MM.1S (cell line): ENCODE measurements at regions not wholly inside any gene's neighbourhood (a gene's known extent, or its start where the extent isn't known, plus 50 kb on each side); places are given as distances from the start of the nearest gene placed in this dataset.
A peak's percentile ranks its signal among the peaks of the same experiment; 100 is the strongest.

Experiments
- DNase-seq: peaks from one replicate; pipeline ENCODE4 v3.0.0-alpha.2; 2015
- H2AFZ ChIP-seq: fragments of 300-600 bp; sonication (generic); 2 replicates; pipeline ENCODE4 v1.6.0; 2016; ENCODE audit warnings: antibody characterized with exemption, low read length
- H3F3A ChIP-seq: fragments of 300-600 bp; sonication (generic); 2 replicates; pipeline ENCODE4 v1.6.1; 2016; ENCODE audit warnings: mild to moderate bottlenecking, antibody characterized with exemption, low read length, moderate library complexity, mixed read lengths; ENCODE audit not compliant: insufficient read depth
- H3K27ac ChIP-seq: fragments of 300-600 bp; sonication (generic); 2 replicates; pipeline ENCODE4 v1.5.1; 2016; ENCODE audit warnings: mild to moderate bottlenecking, low read length
- H3K27me3 ChIP-seq: fragments of 300-600 bp; sonication (generic); replicated peaks from 2 replicates; pipeline ENCODE4 v1.6.0; 2016; ENCODE audit warnings: low read length; ENCODE audit not compliant: insufficient read depth
- H3K36me3 ChIP-seq: fragments of 300-600 bp; sonication (generic); replicated peaks from 2 replicates; pipeline ENCODE4 v1.6.1; 2016; ENCODE audit warnings: mild to moderate bottlenecking, low read length, mixed read lengths; ENCODE audit not compliant: insufficient read depth
- H3K4me1 ChIP-seq: fragments of 300-600 bp; sonication (generic); 2 replicates; pipeline ENCODE4 v1.6.1; 2016; ENCODE audit warnings: low read length, mixed read lengths
- H3K4me2 ChIP-seq: fragments of 300-600 bp; sonication (generic); 2 replicates; pipeline ENCODE4 v1.6.0; 2016; ENCODE audit warnings: low read depth, low read length
- H3K4me3 ChIP-seq: fragments of 300-600 bp; sonication (generic); 2 replicates; pipeline ENCODE4 v1.5.1; 2016; ENCODE audit warnings: low read length, mixed read lengths
- H3K79me2 ChIP-seq: fragments of 300-600 bp; sonication (generic); 2 replicates; pipeline ENCODE4 v1.6.1; 2016; ENCODE audit warnings: mixed run types, low read length, mixed read lengths
- H3K9ac ChIP-seq: fragments of 300-600 bp; sonication (generic); 2 replicates; pipeline ENCODE4 v1.6.1; 2016; ENCODE audit warnings: low read length, mixed read lengths
- H3K9me2 ChIP-seq: fragments of 300-600 bp; sonication (generic); replicated peaks from 2 replicates; pipeline ENCODE4 v1.6.1; 2016; ENCODE audit warnings: mild to moderate bottlenecking, low read length, mixed read lengths; ENCODE audit not compliant: insufficient read depth
- H3K9me3 ChIP-seq: fragments of 300-600 bp; sonication (generic); replicated peaks from 2 replicates; pipeline ENCODE4 v1.6.1; 2016; ENCODE audit warnings: mild to moderate bottlenecking, low read length, mixed read lengths; ENCODE audit not compliant: insufficient read depth
- H4K20me1 ChIP-seq: fragments of 300-600 bp; sonication (generic); 2 replicates; pipeline ENCODE4 v1.6.1; 2016; ENCODE audit warnings: mild to moderate bottlenecking, low read length, moderate library complexity, mixed read lengths; ENCODE audit not compliant: insufficient read depth
- CTCF ChIP-seq: fragments of 300-600 bp; sonication (generic); IDR thresholded peaks from 2 replicates; pipeline ENCODE4 v1.5.1; 2016; ENCODE audit warnings: antibody characterized with exemption, low read length, mixed read lengths
- EZH2 ChIP-seq: fragments of 300-600 bp; sonication (generic); optimal IDR thresholded peaks from 2 replicates; pipeline ENCODE3; 2017; ENCODE audit warnings: low read depth, mild to moderate bottlenecking, antibody characterized with exemption, low read length, mixed read lengths
- EZH2phosphoT487 ChIP-seq: fragments of 300-600 bp; sonication (generic); IDR thresholded peaks from 2 replicates; pipeline ENCODE4 v1.6.1; 2018; ENCODE audit warnings: antibody characterized with exemption, low read length

DNA sequence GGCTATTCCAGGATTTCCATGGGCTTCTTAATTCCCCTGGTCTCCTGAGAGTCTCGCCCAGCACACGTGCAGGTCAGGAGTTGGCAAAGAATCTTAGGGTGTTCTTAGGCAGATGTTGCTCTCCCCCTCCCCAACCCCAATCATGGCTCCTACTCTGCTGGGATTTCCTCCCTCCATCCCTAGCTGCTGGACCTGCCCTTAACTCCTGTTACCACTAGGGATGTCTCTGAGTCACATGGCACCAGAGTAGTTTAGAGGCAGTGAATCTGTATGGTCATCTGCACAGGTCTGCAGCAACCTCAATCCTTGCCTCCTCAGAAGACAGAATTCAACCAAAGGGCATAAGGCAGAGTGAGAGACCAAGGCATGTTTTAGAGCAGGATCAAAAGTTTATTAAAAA, 51.8 kb upstream of the CHST3 start:
- no peak for DNase-seq
- no peak overlapping the region for H2AFZ ChIP-seq
- no peaks in the 10 kb centered on the region for H3K9me2 ChIP-seq
- no peak overlapping the region for H3K27ac ChIP-seq
- H3K4me2 ChIP-seq, result no peak overlapping the region
- H3K79me2 ChIP-seq, result no peaks in the 10 kb centered on the region
- H3K4me3 ChIP-seq, result no peak overlapping the region
- TF ChIP-seq EZH2phosphoT487 (no peak), EZH2 (no peak), CTCF (no peak)
- no peaks in the 10 kb centered on the region for H4K20me1 ChIP-seq
- H3F3A ChIP-seq, result peaks cover 19% of the 10 kb centered on the region
- H3K9me3 ChIP-seq, result no peaks in the 10 kb centered on the region
- H3K36me3 ChIP-seq, result no peaks in the 10 kb centered on the region
- H3K27me3 ChIP-seq, result no peaks in the 10 kb centered on the region
- H3K9ac ChIP-seq, result no peak overlapping the region
- H3K4me1 ChIP-seq, result peaks cover 25% of the 10 kb centered on the region

DNA sequence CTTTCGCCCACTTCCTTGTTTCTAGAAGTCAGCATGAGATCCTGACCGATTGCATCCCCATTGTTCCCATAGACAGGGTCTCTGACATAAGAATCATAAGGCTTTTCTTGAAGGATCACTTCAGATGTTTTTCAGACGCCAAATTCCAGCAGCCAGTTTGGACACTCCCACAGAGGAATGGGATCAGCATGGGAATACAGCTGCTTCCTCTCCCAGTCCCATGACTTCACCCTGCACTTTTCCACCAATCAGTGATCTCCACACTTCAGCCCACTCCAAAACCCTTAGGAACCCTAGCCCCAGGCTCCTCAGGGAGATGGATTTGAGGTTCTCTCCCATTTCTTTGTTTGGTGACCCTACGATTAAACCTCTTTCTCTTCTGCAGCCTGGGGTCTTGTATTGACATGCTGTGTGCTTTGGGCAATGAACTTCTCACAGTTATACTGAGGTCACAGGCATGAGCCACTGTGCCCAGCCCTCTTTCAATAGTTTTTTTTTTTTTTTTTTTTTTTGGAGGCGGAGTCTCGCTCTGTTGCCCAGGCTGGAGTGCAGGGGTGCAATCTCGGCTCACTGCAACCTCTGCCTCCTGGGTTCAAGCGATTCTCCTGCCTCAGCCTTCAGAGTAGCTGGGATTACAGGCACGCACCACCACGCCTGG, 52.8 kb upstream of the CHST3 start:
- Histone ChIP-seq H3F3A (peaks cover 19% of the 10 kb centered on the region), H3K27me3 (no peaks in the 10 kb centered on the region), H3K79me2 (no peaks in the 10 kb centered on the region), H3K4me3 (no peak overlapping the region), H3K9me2 (no peaks in the 10 kb centered on the region), H3K4me1 (peaks cover 25% of the 10 kb centered on the region), H3K9ac (no peak overlapping the region), H3K4me2 (no peak overlapping the region), H3K27ac (no peak overlapping the region), H3K36me3 (no peaks in the 10 kb centered on the region), H3K9me3 (no peaks in the 10 kb centered on the region), H2AFZ (no peak overlapping the region), H4K20me1 (no peaks in the 10 kb centered on the region)
- no peak for TF ChIP-seq CTCF
- TF ChIP-seq EZH2, result no peak
- TF ChIP-seq EZH2phosphoT487, result no peak
- no peak for DNase-seq

DNA sequence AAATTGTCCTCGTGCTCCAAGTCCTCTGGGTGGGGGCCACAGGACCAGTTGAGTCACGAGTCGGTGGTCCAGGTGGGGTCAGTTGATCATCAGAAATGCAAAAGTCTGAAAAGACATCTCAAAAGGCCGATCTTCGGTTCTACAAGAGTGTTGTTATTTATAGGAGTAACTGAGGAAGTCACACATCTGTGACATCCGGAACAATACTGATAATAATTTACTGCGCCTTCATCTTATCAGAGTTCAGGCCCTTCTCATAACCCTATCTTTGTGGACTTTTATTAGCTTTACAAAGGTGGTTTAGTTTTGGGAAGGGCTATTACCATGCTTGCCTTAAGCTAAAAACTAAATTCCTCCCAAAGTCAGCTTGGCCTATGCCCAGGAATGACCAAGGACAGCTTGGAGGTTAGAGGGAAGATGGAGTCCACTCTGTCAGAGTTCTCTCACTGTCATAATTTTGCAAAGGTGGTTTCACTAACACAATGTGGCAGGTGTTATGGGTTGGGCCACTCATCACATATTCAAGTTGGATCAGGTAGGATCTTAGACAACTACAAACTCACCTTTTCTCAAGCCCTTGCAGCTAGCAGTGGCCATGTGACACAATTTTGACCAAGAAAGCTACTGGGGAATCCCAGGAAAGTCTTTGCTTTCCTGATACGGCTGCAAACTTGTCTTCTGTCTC, 54.7 kb upstream of the CHST3 start:
- H3K79me2 ChIP-seq, result no peaks in the 10 kb centered on the region
- peak overlapping the region; percentile 72 for H2AFZ ChIP-seq
- H3F3A ChIP-seq, result peaks cover 19% of the 10 kb centered on the region
- H3K27ac ChIP-seq, result peak overlapping the region; percentile 95
- no peaks in the 10 kb centered on the region for H3K36me3 ChIP-seq
- H3K27me3 ChIP-seq, result no peaks in the 10 kb centered on the region
- no peaks in the 10 kb centered on the region for H4K20me1 ChIP-seq
- H3K4me3 ChIP-seq, result no peak overlapping the region; the same call in 1 of the 2 replicates
- peaks cover 25% of the 10 kb centered on the region for H3K4me1 ChIP-seq
- H3K9ac ChIP-seq, result peak overlapping the region; percentile 49
- DNase-seq, result peak; percentile 85
- no peaks in the 10 kb centered on the region for H3K9me2 ChIP-seq
- no peak for TF ChIP-seq EZH2
- no peaks in the 10 kb centered on the region for H3K9me3 ChIP-seq
- H3K4me2 ChIP-seq, result peak overlapping the region; percentile 56

- peaks cover 25% of the 10 kb centered on the region for H3K4me1 ChIP-seq
- H3K9me2 ChIP-seq, result no peaks in the 10 kb centered on the region
- peak overlapping the region; percentile 95 for H3K27ac ChIP-seq
- no peak for TF ChIP-seq CTCF
- no peak for TF ChIP-seq EZH2
- TF ChIP-seq EZH2phosphoT487, result no peak
- H3F3A ChIP-seq, result peaks cover 19% of the 10 kb centered on the region
- H3K9me3 ChIP-seq, result no peaks in the 10 kb centered on the region
- no peaks in the 10 kb centered on the region for H3K79me2 ChIP-seq
- no peak overlapping the region; the same call in 1 of the 2 replicates for H3K4me3 ChIP-seq
- H3K36me3 ChIP-seq, result no peaks in the 10 kb centered on the region
- peak overlapping the region; percentile 72 for H2AFZ ChIP-seq
- no peaks in the 10 kb centered on the region for H3K27me3 ChIP-seq
- DNase-seq, result peak; percentile 34
- peak overlapping the region; percentile 49; the same call in 1 of the 2 replicates for H3K9ac ChIP-seq
- H4K20me1 ChIP-seq, result no peaks in the 10 kb centered on the region
- peak overlapping the region; percentile 56 for H3K4me2 ChIP-seq
Measured at GRCh38 chr10:71908998-71909397, 55.2 kb upstream of the CHST3 start.
